SK-N-DZ (cell line): ENCODE measurements at regions not wholly inside any gene's neighbourhood (a gene's known extent, or its start where the extent isn't known, plus 50 kb on each side); places are given as distances from the start of the nearest gene placed in this dataset.

Experiments used
- DNase-seq: peaks from one replicate; pipeline ENCODE4 v3.0.0-alpha.2; 2015; ENCODE audit warnings: low spot score

DNA sequence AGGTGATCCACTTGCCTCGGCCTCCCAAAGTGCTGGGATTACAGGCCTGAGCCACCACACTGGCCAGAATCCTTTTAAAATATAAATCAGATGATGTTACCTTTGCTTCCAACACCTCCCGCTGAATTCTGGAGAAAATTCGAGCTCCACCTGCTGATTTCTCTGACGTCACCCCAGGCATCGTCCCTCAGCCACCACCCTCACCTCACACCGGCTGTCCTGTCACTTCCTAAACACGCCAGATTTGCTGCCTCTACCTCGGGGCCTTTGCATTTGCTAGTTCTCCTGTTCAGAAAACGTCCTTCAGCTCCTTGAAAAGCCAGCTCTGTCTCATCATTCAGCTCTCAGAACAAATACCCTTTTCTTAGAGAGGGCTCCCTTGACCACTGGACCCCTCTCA lies 57.9 kb downstream of the FBXO2 start:
- DNase-seq, result no peak

DNA sequence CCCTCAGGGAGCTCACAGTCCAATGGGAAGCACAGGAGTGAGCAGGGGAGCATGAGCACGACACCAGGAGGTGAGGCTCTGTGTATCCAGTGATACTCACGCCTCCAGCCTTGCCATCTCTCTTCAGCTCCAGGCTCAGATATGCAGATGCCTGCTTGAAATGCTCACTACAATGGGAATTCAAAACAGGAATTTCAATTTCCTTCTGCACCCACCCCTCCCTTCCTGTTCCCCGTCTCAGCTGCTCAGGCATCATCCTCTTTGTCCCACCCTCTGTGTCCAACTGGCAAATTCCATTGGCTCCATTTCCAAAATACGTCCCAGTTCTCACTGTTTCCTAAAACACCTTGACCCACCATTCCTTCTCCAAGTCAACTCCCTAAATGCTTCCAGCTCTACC lies 58.9 kb downstream of the FBXO2 start:
- DNase-seq, result no peak

DNA sequence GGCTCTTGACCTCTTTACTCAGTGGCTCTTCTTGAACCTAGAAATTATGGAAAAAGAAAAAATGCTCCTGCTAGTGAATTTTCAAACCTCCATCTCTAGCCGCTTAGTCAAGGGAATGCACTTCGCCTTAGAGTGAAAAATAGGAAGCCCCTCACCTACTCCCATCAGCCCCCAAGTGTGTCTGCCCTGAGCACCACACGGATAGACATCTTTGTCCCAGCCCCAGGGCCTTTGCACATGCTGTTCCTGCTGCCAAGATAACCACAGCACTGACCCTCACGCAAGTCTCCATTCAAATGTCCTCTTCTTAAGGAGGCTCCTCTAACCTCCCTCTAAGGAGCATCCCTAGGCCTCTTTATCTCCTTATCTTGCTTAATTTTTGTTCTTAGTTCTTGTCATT lies 59.6 kb downstream of the FBXO2 start:
- DNase-seq, result no peak

DNA sequence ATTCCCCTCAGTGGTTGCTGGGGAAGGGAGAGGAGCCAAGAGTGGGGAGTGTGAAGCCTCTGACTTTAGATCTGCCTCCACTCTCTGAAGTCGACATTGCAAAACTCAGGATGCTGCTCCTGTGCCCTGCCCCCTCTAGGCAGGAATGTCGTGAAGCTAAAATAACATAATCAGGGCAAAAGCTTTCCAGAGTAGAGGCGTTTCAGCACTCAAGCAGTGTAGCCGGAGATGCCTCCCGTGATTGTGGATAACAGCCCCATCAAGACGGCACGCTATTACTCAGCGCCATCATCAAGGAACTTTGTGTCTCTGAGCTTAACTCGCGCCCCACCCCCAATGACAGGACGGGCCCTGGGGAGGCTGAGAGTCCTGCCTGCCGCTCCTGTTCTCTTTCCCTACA lies 60.0 kb downstream of the FBXO2 start:
- peak; percentile 47 for DNase-seq

DNA sequence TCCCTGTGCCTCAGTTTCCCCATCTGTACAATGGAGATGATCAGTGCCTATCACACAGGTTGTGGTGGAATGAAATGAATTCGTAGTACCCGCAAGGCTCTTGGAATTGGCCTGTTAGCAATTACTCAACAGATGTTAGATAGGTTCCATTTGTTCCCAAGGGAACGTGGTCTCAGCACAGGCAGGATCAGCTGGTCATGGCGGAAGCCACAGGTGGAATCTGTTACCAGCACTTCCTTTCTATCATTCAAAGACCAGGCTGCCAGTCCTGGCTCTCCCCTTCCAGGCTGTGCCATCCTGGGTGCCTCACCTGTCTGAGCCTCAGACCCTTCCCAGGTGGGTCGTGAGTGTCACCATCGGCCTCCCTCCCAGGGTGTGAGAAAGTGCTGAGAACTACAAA lies 61.5 kb downstream of the FBXO2 start:
- peak; percentile 47 for DNase-seq

DNA sequence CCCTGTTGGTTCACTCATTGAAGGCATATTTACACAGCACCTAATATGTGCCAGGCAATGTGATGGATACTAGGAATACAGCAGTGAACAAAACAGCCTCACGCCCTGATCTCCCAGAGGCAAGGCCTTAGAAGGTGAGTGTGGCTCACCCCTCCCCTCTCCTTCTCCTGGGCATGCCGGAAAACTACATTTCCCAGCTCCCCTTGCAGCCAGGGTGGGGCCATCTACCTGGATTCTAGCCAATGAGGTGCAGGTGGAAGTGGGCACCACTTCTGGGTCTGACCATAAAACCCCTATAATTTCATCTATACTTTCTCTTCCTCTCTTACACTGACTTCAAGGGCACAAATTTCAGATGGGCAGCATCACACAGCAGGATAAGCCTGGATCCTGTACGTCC lies 63.8 kb downstream of the FBXO2 start:
- no peak for DNase-seq
